Activated CD8-positive, alpha-beta memory T cell treated with anti-CD3 and anti-CD28 coated beads, Interleukin-2, amount 10 ng/mL, durations not matched to agents 7 days and 5 days (primary cell): ENCODE measurements at regions not wholly inside any gene's neighbourhood (a gene's known extent, or its start where the extent isn't known, plus 50 kb on each side); places are given as distances from the start of the nearest gene placed in this dataset.

ENCODE experiments used
- ATAC-seq: fragments of 150-1000 bp; cut with Tn5 transposase; one replicate; pipeline ENCODE4 v1.10.0; 2021; ENCODE audit warnings: moderate library complexity
- CTCF ChIA-PET: fragments of 350-600 bp; sonication (Branson Sonifier 250); formaldehyde crosslinking; loops from one replicate; lab custom pipeline; 2021; ENCODE audit warnings: antibody characterized with exemption; lab: Charles Lee
- DNase-seq: peaks from one replicate; pipeline ENCODE4 v3.0.0-alpha.2; 2020
- H3K27ac Mint-ChIP-seq: one replicate; pipeline ENCODE4 v1.8.0; 2021; ENCODE audit warnings: mild to moderate bottlenecking, mixed read lengths
- H3K27me3 Mint-ChIP-seq: one replicate; pipeline ENCODE4 v1.8.0; 2021; ENCODE audit warnings: mixed read lengths
- H3K36me3 Mint-ChIP-seq: one replicate; pipeline ENCODE4 v1.8.0; 2021; ENCODE audit warnings: mild to moderate bottlenecking, mixed read lengths
- H3K4me1 Mint-ChIP-seq: one replicate; pipeline ENCODE4 v1.8.0; 2021; ENCODE audit warnings: mixed read lengths
- H3K4me3 Mint-ChIP-seq: one replicate; pipeline ENCODE4 v1.8.0; 2021; ENCODE audit warnings: mild to moderate bottlenecking, moderate library complexity, mixed read lengths
- H3K9me3 Mint-ChIP-seq: one replicate; pipeline ENCODE4 v1.8.0; 2022; ENCODE audit warnings: low read depth, mixed read lengths

- no peak for ATAC-seq
- peaks cover 1% of the 10 kb centered on the region for H3K36me3 Mint-ChIP-seq
- H3K4me1 Mint-ChIP-seq: no peaks in the 10 kb centered on the region
- peaks cover 3% of the 10 kb centered on the region for H3K9me3 Mint-ChIP-seq
- peaks cover 32% of the 10 kb centered on the region for H3K27me3 Mint-ChIP-seq
- no peak overlapping the region for H3K4me3 Mint-ChIP-seq
- DNase-seq: no peak
- H3K27ac Mint-ChIP-seq: no peak overlapping the region
- CTCF ChIA-PET: no interaction called here
Observed at GRCh38 chr2:200042102-200042735, 86.8 kb downstream of the MAIP1 start.

DNA sequence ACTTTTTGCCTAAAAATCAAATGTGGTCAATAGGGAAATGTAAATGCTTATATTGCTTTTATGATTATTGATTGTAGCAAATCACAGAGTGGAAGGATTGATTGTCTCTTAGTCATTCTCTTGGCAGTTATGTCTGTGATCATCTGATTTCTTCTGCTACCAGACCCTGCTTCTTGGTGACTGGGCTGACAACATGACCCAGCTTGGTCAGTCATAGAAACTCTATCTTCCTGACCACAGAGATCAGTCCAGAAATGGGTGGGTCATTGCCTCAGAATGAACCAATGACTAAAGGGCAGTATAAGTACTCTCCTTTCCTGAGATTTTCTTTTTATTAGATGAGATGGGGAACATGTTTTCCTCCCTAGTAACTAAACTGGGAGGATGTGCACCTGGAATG, 87.6 kb downstream of the MAIP1 start:
- DNase-seq: no peak
- ATAC-seq: no peak
- no peak overlapping the region for H3K27ac Mint-ChIP-seq
- no peaks in the 10 kb centered on the region for H3K4me1 Mint-ChIP-seq
- peaks cover 36% of the 10 kb centered on the region for H3K27me3 Mint-ChIP-seq
- H3K4me3 Mint-ChIP-seq: no peak overlapping the region
- CTCF ChIA-PET: no interaction called here
- peaks cover 1% of the 10 kb centered on the region for H3K36me3 Mint-ChIP-seq
- peaks cover 3% of the 10 kb centered on the region for H3K9me3 Mint-ChIP-seq

DNA sequence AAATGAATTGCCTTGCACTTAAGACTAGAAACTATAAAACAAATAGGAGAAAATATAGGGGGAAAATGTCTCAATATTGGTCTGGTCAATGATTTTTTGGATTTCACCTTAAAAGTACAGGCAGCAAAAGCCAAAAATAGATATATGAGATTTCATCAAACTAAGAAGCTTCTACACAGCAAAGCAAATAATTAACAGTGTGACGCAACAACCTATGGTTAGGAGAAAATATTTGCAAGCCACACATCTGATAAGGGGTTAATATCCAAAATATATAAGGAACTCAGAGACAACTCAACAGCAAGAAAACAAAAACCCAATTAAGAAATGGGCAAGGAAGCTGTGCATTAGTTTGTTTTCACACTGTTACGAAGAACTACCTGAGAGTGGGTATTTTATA, 89.1 kb downstream of the MAIP1 start:
- ATAC-seq (no peak), DNase-seq (no peak)
- H3K4me3 Mint-ChIP-seq: no peak overlapping the region
- H3K27me3 Mint-ChIP-seq: peaks cover 39% of the 10 kb centered on the region
- no peak overlapping the region for H3K27ac Mint-ChIP-seq
- no peaks in the 10 kb centered on the region for H3K4me1 Mint-ChIP-seq
- CTCF ChIA-PET: no interaction called here
- H3K9me3 Mint-ChIP-seq: peaks cover 3% of the 10 kb centered on the region
- peaks cover 1% of the 10 kb centered on the region for H3K36me3 Mint-ChIP-seq

- no peak for DNase-seq
- Mint-ChIP-seq H3K4me3 (no peak overlapping the region), H3K4me1 (no peaks in the 10 kb centered on the region), H3K27me3 (peaks cover 51% of the 10 kb centered on the region), H3K36me3 (peaks cover 1% of the 10 kb centered on the region), H3K9me3 (peaks cover 3% of the 10 kb centered on the region), H3K27ac (no peak overlapping the region)
- ATAC-seq: no peak
- CTCF ChIA-PET: no interaction called here
Observed at GRCh38 chr2:200048421-200048820, 93.0 kb downstream of the MAIP1 start.

- H3K27ac Mint-ChIP-seq: no peak overlapping the region
- H3K4me1 Mint-ChIP-seq: no peaks in the 10 kb centered on the region
- H3K27me3 Mint-ChIP-seq: peaks cover 48% of the 10 kb centered on the region
- peaks cover 3% of the 10 kb centered on the region for H3K9me3 Mint-ChIP-seq
- H3K36me3 Mint-ChIP-seq: peaks cover 1% of the 10 kb centered on the region
- no peak for ATAC-seq
- H3K4me3 Mint-ChIP-seq: no peak overlapping the region
- no peak for DNase-seq
- CTCF ChIA-PET: no interaction called here
Observed at GRCh38 chr2:200049086-200049485, 93.7 kb downstream of the MAIP1 start.

DNA sequence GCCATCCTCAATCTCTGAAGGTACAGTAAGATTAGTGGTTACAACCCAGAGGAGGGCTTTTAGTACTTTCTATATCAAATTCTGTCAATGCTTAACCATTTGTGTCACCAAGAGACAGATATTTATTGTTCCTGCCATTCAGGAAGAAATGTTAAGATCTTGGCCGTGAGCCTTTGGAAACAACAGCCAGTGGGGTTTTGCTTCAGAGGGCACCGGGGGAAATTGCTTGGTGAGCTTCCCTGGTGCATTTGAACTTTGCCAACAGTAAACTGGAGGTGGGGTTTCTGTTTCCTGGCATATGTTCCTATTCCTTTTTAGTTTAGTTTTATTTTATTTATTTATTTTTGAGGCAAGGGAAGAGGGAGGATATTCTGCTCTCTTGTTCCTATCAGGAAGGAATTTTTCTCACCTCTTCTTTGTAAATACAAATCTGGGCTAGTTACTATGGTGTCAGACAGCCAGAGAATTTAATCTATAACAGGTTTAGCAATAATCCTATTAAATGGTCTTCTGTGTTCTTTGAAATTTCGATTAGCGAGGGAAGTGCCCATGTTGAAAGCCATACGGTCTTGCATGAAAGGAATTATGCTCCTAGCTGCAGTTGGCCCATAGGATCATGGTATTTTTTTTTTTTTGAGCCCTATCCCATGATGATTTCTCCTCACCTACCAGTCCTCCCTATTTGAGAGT, 95.7 kb downstream of the MAIP1 start:
- Mint-ChIP-seq H3K4me1 (no peaks in the 10 kb centered on the region), H3K36me3 (no peaks in the 10 kb centered on the region), H3K4me3 (no peak overlapping the region), H3K27me3 (peaks cover 51% of the 10 kb centered on the region), H3K9me3 (no peaks in the 10 kb centered on the region), H3K27ac (no peak overlapping the region)
- no peak for DNase-seq
- ATAC-seq: no peak
- CTCF ChIA-PET: interaction anchor here (1.1 kb wide), 1 partner anchor 71 kb away, joined by 3 read pairs; no protein-coding TSS in a partner anchor

- H3K36me3 Mint-ChIP-seq: no peaks in the 10 kb centered on the region
Observed at GRCh38 chr2:200051611-200051945, 96.2 kb downstream of the MAIP1 start.

DNA sequence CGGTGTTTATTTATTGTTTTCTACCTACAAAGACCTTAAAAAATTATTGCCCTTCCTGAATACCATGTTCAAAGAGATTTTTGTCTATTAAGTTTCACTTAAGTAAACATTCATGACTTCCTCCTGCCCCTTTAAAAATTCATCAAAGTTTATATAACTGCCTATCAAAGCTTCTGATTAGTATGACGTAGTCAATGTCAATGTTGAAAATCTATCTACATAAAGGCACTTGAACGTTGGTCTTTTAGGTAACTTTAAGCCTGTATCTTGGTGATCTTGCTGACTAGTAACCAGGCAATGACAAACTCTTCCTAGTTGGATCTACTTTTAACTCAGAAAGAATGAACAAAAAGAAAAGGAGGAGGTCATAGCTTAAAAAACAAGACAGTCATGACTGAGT, 97.2 kb downstream of the MAIP1 start:
- Mint-ChIP-seq H3K4me3 (no peak overlapping the region), H3K4me1 (no peaks in the 10 kb centered on the region), H3K27me3 (peaks cover 55% of the 10 kb centered on the region), H3K27ac (no peak overlapping the region), H3K9me3 (no peaks in the 10 kb centered on the region), H3K36me3 (no peaks in the 10 kb centered on the region)
- no peak for ATAC-seq
- DNase-seq: no peak
- CTCF ChIA-PET: no interaction called here

More at GRCh38 chr2:200051611-200051945, 96.2 kb downstream of the MAIP1 start:
- CTCF ChIA-PET: no interaction called here
- H3K4me1 Mint-ChIP-seq: no peaks in the 10 kb centered on the region
- no peaks in the 10 kb centered on the region for H3K9me3 Mint-ChIP-seq
- H3K27me3 Mint-ChIP-seq: peaks cover 50% of the 10 kb centered on the region
- no peak overlapping the region for H3K27ac Mint-ChIP-seq
- ATAC-seq (no peak), DNase-seq (no peak)
- H3K4me3 Mint-ChIP-seq: no peak overlapping the region

- Mint-ChIP-seq H3K4me3 (no peak overlapping the region), H3K4me1 (no peaks in the 10 kb centered on the region), H3K27ac (no peak overlapping the region), H3K27me3 (peaks cover 54% of the 10 kb centered on the region), H3K9me3 (no peaks in the 10 kb centered on the region), H3K36me3 (no peaks in the 10 kb centered on the region)
- no peak for ATAC-seq
- no peak for DNase-seq
- CTCF ChIA-PET: no interaction called here
Observed at GRCh38 chr2:200054681-200055468, 99.5 kb downstream of the MAIP1 start.

DNA sequence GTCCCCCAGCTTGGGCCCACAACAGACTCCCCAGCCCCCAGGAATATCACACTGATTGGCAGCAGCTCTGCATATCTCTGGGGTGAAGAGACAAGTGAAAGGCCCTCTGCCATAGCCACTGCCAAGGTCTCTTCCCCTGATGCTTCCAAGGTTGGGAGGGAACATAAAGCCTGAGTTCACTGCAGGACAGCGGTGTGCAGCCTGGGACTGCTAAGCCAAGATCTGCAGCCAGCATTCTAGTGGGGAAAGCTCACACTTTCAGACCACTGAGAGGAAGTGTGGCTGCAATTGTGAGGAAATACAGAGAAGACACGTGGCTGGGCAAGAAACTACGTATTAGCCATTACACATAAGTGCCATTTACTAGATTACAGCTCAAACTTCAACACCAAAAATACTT, 100.7 kb downstream of the MAIP1 start:
- no peaks in the 10 kb centered on the region for H3K9me3 Mint-ChIP-seq
- CTCF ChIA-PET: no interaction called here
- no peak overlapping the region for H3K27ac Mint-ChIP-seq
- no peaks in the 10 kb centered on the region for H3K4me1 Mint-ChIP-seq
- no peak for ATAC-seq
- H3K4me3 Mint-ChIP-seq: no peak overlapping the region
- peaks cover 48% of the 10 kb centered on the region for H3K27me3 Mint-ChIP-seq
- no peak for DNase-seq
- H3K36me3 Mint-ChIP-seq: no peaks in the 10 kb centered on the region

- ATAC-seq: no peak
- H3K9me3 Mint-ChIP-seq: no peaks in the 10 kb centered on the region
- DNase-seq: no peak
- CTCF ChIA-PET: no interaction called here
- no peaks in the 10 kb centered on the region for H3K36me3 Mint-ChIP-seq
- no peaks in the 10 kb centered on the region for H3K4me1 Mint-ChIP-seq
- H3K4me3 Mint-ChIP-seq: no peak overlapping the region
- peaks cover 24% of the 10 kb centered on the region for H3K27me3 Mint-ChIP-seq
- no peak overlapping the region for H3K27ac Mint-ChIP-seq
Observed at GRCh38 chr2:200063155-200063554, 107.8 kb downstream of the MAIP1 start.

GRCh38 chr2:200064879-200065278, 109.5 kb downstream of the MAIP1 start:
- CTCF ChIA-PET: no interaction called here
- Mint-ChIP-seq H3K9me3 (no peaks in the 10 kb centered on the region), H3K4me1 (no peaks in the 10 kb centered on the region), H3K27me3 (peaks cover 18% of the 10 kb centered on the region), H3K4me3 (no peak overlapping the region), H3K36me3 (no peaks in the 10 kb centered on the region), H3K27ac (no peak overlapping the region)
- no peak for ATAC-seq
- DNase-seq: no peak

DNA sequence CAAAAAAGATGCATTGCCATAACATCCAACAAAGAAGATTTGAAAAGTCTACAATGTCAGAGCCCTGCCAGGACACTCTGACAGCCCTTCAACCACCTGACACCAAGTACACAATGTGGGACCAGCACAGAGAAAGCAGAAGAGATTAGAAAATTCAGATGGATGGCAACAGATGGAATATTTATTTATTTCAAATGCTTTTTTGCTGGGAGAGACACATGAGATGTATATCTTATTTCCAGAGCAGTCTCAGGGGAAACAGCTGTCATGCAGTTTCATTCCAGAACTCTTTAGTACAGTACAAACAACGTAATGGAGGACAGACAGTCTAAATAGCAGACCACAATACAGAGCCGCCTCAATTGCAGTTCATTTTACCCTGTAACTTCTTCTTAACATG, 110.1 kb downstream of the MAIP1 start:
- Mint-ChIP-seq H3K36me3 (no peaks in the 10 kb centered on the region), H3K9me3 (no peaks in the 10 kb centered on the region), H3K4me3 (no peak overlapping the region), H3K27ac (no peak overlapping the region), H3K27me3 (peaks cover 20% of the 10 kb centered on the region), H3K4me1 (no peaks in the 10 kb centered on the region)
- DNase-seq (no peak), ATAC-seq (no peak)
- CTCF ChIA-PET: no interaction called here

DNA sequence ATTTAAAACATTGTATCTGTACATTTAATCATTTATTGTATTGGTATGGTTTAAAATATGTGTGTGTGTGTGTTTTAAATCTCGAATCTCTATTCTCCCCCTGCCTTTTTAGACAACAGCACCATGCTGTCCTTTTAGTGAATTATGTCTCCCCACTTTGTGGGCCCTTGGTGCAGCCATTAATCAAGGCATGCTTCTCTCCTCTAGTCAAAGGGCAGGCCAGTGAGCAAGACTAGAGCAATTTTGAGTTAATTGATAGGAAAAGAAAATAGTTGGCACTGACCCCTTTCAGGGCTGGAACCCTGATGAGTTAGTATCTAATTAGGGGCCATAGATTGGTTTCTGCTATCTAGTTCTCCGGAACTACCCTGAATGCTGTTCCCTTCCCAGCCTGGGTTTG, 111.0 kb downstream of the MAIP1 start:
- ATAC-seq (no peak), DNase-seq (no peak)
- no peak overlapping the region for H3K4me3 Mint-ChIP-seq
- H3K27ac Mint-ChIP-seq: no peak overlapping the region
- H3K36me3 Mint-ChIP-seq: no peaks in the 10 kb centered on the region
- H3K27me3 Mint-ChIP-seq: peaks cover 25% of the 10 kb centered on the region
- no peaks in the 10 kb centered on the region for H3K4me1 Mint-ChIP-seq
- CTCF ChIA-PET: no interaction called here
- peaks cover 2% of the 10 kb centered on the region for H3K9me3 Mint-ChIP-seq
